HepG2 (cell line): ENCODE measurements at regions not wholly inside any gene's neighbourhood (a gene's known extent, or its start where the extent isn't known, plus 50 kb on each side); places are given as distances from the start of the nearest gene placed in this dataset.
A peak's percentile ranks its signal among the peaks of the same experiment; 100 is the strongest.

Experiments
- ATAC-seq: fragments of 200-7000 bp; cut with Tn5 transposase; 3 replicates; pipeline ENCODE4 v1.9.1; 2020; ENCODE audit warnings: mild to moderate bottlenecking, moderate library complexity
- BruUV-seq: library from RNA; stranded (reverse); fragments of 400-500 nt; replicated peaks from 2 replicates; lab custom pipeline; 2021; lab: Mats Ljungman, UMichigan
- CTCF ChIA-PET: fragments of 300-600 bp; formaldehyde crosslinking; extraction: SDS; loops from one replicate; lab custom pipeline; 2021; ENCODE audit warnings: low total read pairs, inconsistent platforms, low intra/inter-chr PET ratio; lab: Yijun Ruan, JAX
- POLR2A ChIA-PET: fragments of 350-600 bp; sonication (Branson Sonifier 250); formaldehyde crosslinking; loops from one replicate; lab custom pipeline; 2020; ENCODE audit warnings: antibody characterized with exemption, inconsistent platforms; lab: Yijun Ruan, JAX
- DNase-seq: peaks from one replicate; pipeline ENCODE4 v3.0.0-alpha.2; 2015; ENCODE audit warnings: low spot score
- FAIRE-seq: peaks from 3 replicates; lab custom pipeline; 2011; peaks lifted over from hg19 to GRCh38; lab: Jason Lieb, UNC
- H2AFZ ChIP-seq: one replicate; pipeline ENCODE4 v1.6.1; 2011; ENCODE audit warnings: low read length, inconsistent platforms
- H3K27ac ChIP-seq: fragments of 300-600 bp; 3 replicates; pipeline ENCODE4 v1.8.0; 2011; ENCODE audit warnings: mixed run types, mild to moderate bottlenecking, mixed read lengths, low read length, inconsistent platforms; ENCODE audit not compliant: insufficient read depth; ENCODE audit errors: extremely low read length
- H3K27me3 ChIP-seq, 2 experiments: fragments of 200-600 bp in 1 of 2; 2 replicates in 1 of 2; 3 replicates in 1 of 2; pipeline versions ENCODE4 v1.6.0 to v1.8.0; 2011; ENCODE audit warnings: low read length in 2 of 2, mild to moderate bottlenecking in 2 of 2, moderate library complexity in 2 of 2, inconsistent platforms in 1 of 2; ENCODE audit not compliant: insufficient read depth in 2 of 2, control insufficient read depth in 1 of 2
- H3K36me3 ChIP-seq, 2 experiments: fragments of 200-600 bp in 1 of 2; replicated peaks in 1 of 2; 2 replicates in 1 of 2; 3 replicates in 1 of 2; pipeline versions ENCODE4 v1.5.1 to v1.8.0; 2011; ENCODE audit warnings: low read length in 2 of 2, inconsistent platforms in 1 of 2; ENCODE audit not compliant: insufficient read depth in 2 of 2, control insufficient read depth in 1 of 2
- H3K4me1 ChIP-seq: 2 replicates; pipeline ENCODE4 v1.5.1; 2012; ENCODE audit warnings: low read length, inconsistent platforms; ENCODE audit not compliant: insufficient read depth
- H3K4me2 ChIP-seq: 2 replicates; pipeline ENCODE4 v1.6.0; 2011; ENCODE audit warnings: low read depth, low read length, inconsistent platforms
- H3K4me3 ChIP-seq, 3 experiments: fragments of 200-600 bp in 1 of 3; sonication (generic), shearing (Covaris generic) in 1 of 3; replicated peaks in 1 of 3; 2 replicates each; pipeline ENCODE4 v1.5.1; 2011 to 2016; ENCODE audit warnings: low read length in 3 of 3, inconsistent platforms in 2 of 3, low read depth in 2 of 3, mild to moderate bottlenecking in 2 of 3, control low read depth in 1 of 3, mixed read lengths in 1 of 3; ENCODE audit not compliant: insufficient read depth in 1 of 3
- H3K79me2 ChIP-seq: one replicate; pipeline ENCODE4 v1.6.1; 2011; ENCODE audit warnings: low read length, inconsistent platforms; ENCODE audit not compliant: insufficient read depth
- H3K9ac ChIP-seq: 2 replicates; pipeline ENCODE4 v1.6.0; 2011; ENCODE audit warnings: mild to moderate bottlenecking, low read depth, low read length, inconsistent platforms; ENCODE audit not compliant: insufficient read depth
- H3K9me3 ChIP-seq: 2 replicates; pipeline ENCODE4 v1.5.1; 2012; ENCODE audit warnings: mild to moderate bottlenecking, low read length
- H4K20me1 ChIP-seq: 2 replicates; pipeline ENCODE4 v1.6.0; 2011; ENCODE audit warnings: inconsistent platforms, mild to moderate bottlenecking, low read length, moderate library complexity; ENCODE audit not compliant: insufficient read depth
- FOXK1 ChIP-seq: sonication (generic); formaldehyde crosslinking; IDR thresholded peaks from 2 replicates; pipeline ENCODE4 v1.4.0; 2020; ENCODE audit warnings: low read depth, missing genetic modification reagents, borderline replicate concordance
- GTF2F1 ChIP-seq: fragments of 150-350 bp; IDR thresholded peaks from 2 replicates; pipeline ENCODE4 v1.6.1; 2014; ENCODE audit warnings: low read length
- KLF12 ChIP-seq: sonication (generic); formaldehyde crosslinking; IDR thresholded peaks from 2 replicates; pipeline ENCODE4 v1.4.0; 2020; ENCODE audit warnings: missing genetic modification reagents, borderline replicate concordance
- MAFF ChIP-seq: IDR thresholded peaks from 2 replicates; pipeline ENCODE4 v1.6.1; 2011; ENCODE audit warnings: low read depth, low read length, improper control_type of control experiment
- MAFK ChIP-seq, 2 experiments: IDR thresholded peaks in 1 of 2; conservative IDR thresholded peaks in 1 of 2; 2 replicates each; pipeline ENCODE4 v1.6.1; 2011; ENCODE audit warnings: improper control_type of control experiment in 2 of 2, low read length in 2 of 2
- NFE2L1 ChIP-seq: sonication (generic); formaldehyde crosslinking; IDR thresholded peaks from 2 replicates; pipeline ENCODE4 v1.4.0; 2020; ENCODE audit warnings: missing genetic modification reagents, mild to moderate bottlenecking, borderline replicate concordance
- SMAD3 ChIP-seq: sonication (generic); formaldehyde crosslinking; IDR thresholded peaks from 2 replicates; pipeline ENCODE4 v1.4.0; 2020; ENCODE audit warnings: missing genetic modification reagents
- SP4 ChIP-seq: sonication (generic); formaldehyde crosslinking; IDR thresholded peaks from 2 replicates; pipeline ENCODE4 v1.8.1; 2023; ENCODE audit warnings: mild to moderate bottlenecking, missing genetic modification reagents
- TBX3 ChIP-seq: fragments of 450-650 bp; IDR thresholded peaks from 2 replicates; pipeline ENCODE4 v1.6.1; 2017; ENCODE audit warnings: antibody characterized with exemption, mild to moderate bottlenecking, inconsistent platforms, borderline replicate concordance
- ZKSCAN1 ChIP-seq: fragments of 150-350 bp; IDR thresholded peaks from 2 replicates; pipeline ENCODE4 v1.6.1; 2014; ENCODE audit warnings: low read length
- ZKSCAN5 ChIP-seq: sonication (generic); formaldehyde crosslinking; IDR thresholded peaks from 2 replicates; pipeline ENCODE4 v1.5.1; 2020; ENCODE audit warnings: mild to moderate bottlenecking, missing genetic modification reagents
- WGBS: methylation state at CpG from one replicate; pipeline ENCODE4 v1.1.6; 2017; ENCODE audit warnings: low lambda C conversion rate; 5-methylcytosine and 5-hydroxymethylcytosine counted together
- in situ Hi-C: cut with HindIII; loops from 2 replicates; pipeline ENCODE4 v1.10.0; 2017; ENCODE audit warnings: low pct_unique_long_range_greater_than_20kb; ENCODE audit not compliant: extremely low pct_ligation_motif_present
- intact Hi-C: fragments of 100-400 bp; cut with micrococcal nuclease; formaldehyde crosslinking; loops from one replicate; pipeline ENCODE4 v1.10.0; 2022; ENCODE audit not compliant: unreplicated experiment
- TF ChIP-seq, protein P1 (sequence below): IDR thresholded peaks from 2 replicates; pipeline ENCODE4 v1.6.1; 2016
- TF ChIP-seq, protein P2 (sequence below): IDR thresholded peaks from 2 replicates; pipeline ENCODE4 v1.6.1; 2018; ENCODE audit warnings: missing genetic modification reagents, mild to moderate bottlenecking, missing compliant biosample characterization
- TF ChIP-seq, protein P3 (sequence below): sonication (generic); formaldehyde crosslinking; IDR thresholded peaks from 2 replicates; pipeline ENCODE4 v1.4.0; 2020; ENCODE audit warnings: missing genetic modification reagents, borderline replicate concordance

DNA sequence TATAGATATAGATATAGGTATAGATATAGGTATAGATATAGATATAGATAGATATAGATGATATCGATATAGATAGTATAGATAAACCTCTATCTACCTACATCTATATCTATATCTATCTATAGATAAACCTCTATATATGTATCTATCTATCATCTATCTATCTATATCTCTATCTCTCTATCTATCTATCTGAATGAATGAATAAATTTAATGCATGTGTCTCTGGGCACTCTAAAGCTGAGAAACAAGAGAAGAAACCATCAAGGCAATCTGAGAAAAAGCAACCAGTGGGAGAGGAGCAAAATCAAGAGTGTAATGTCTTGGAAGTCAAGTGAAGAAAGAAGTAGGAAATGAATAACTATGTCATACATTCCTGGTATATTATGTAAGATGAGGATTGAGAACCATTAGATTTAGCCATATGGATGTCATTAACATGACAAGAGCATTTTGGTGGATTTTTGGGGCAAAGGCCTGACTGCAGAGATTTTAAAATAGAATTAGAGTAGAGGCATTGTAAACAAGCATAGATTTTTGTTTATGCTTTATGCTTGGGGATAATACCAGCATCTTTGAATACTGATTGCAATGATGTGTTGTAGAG, 1262.7 kb upstream of the MIR17HG start (continued):
- TF ChIP-seq KLF12 = no peak

DNA sequence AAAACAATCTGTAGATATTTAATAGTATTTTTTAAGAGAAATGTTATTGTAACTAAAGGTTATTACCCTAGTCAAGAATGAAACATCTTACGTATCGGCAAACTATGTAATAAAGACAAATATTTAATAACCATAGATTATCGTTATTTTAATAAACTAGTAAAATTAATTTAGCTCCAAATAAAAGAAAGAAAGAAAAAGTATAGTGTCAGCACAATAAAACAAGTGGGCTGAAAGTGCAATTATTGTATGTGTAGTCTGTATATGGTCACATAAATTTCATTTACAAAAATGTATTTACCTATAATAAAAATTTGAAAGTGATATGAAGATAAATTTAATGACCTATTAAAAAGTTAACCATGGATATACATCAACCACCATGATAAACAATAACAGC, 1258.4 kb upstream of the MIR17HG start:
- H3K27ac ChIP-seq = no peak overlapping the region
- H3K9ac ChIP-seq = no peak overlapping the region
- no peak overlapping the region for H2AFZ ChIP-seq
- WGBS = 38% methylated on average over 3 of the region's 3 CpGs
- in situ Hi-C loops (no loop called here), intact Hi-C loops (no loop called here)
- FAIRE-seq = no peak
- H3K4me2 ChIP-seq = no peak overlapping the region
- no peak for ATAC-seq
- no peaks in the 10 kb centered on the region for H3K27me3 ChIP-seq
- no peaks in the 10 kb centered on the region for H4K20me1 ChIP-seq
- BruUV-seq = no TSS peak
- H3K79me2 ChIP-seq = no peaks in the 10 kb centered on the region
- no peak for DNase-seq
- TF ChIP-seq TBX3 = no peak
- TF ChIP-seq SP4 (CRISPR knock-in tag) = no peak
- TF ChIP-seq, protein P1, sequence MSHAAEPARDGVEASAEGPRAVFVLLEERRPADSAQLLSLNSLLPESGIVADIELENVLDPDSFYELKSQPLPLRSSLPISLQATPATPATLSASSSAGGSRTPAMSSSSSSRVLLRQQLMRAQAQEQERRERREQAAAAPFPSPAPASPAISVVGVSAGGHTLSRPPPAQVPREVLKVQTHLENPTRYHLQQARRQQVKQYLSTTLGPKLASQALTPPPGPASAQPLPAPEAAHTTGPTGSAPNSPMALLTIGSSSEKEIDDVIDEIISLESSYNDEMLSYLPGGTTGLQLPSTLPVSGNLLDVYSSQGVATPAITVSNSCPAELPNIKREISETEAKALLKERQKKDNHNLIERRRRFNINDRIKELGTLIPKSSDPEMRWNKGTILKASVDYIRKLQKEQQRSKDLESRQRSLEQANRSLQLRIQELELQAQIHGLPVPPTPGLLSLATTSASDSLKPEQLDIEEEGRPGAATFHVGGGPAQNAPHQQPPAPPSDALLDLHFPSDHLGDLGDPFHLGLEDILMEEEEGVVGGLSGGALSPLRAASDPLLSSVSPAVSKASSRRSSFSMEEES = no peak
- TF ChIP-seq MAFK (conservative IDR thresholded peaks at IDR 0.05 in 1 of 2, IDR thresholded peaks at IDR 0.05 in 1 of 2; ENCODE audit: low read length in 2 of 2) = peak in 1 of 2 experiments; percentile 46; a peak in 2 of 4 replicates
- no peak for TF ChIP-seq SMAD3 (CRISPR knock-in tag)
- 0 out of 2 replicates have a peak, but pooled peaks have one; percentile 10 for TF ChIP-seq MAFF
- no peak for TF ChIP-seq GTF2F1
- TF ChIP-seq, protein P2, sequence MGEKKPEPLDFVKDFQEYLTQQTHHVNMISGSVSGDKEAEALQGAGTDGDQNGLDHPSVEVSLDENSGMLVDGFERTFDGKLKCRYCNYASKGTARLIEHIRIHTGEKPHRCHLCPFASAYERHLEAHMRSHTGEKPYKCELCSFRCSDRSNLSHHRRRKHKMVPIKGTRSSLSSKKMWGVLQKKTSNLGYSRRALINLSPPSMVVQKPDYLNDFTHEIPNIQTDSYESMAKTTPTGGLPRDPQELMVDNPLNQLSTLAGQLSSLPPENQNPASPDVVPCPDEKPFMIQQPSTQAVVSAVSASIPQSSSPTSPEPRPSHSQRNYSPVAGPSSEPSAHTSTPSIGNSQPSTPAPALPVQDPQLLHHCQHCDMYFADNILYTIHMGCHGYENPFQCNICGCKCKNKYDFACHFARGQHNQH = no peak
- TF ChIP-seq ZKSCAN5 (CRISPR knock-in tag) = no peak
- TF ChIP-seq NFE2L1 (CRISPR knock-in tag) = no peak
- TF ChIP-seq ZKSCAN1 = no peak
- no peak for TF ChIP-seq FOXK1 (CRISPR knock-in tag)
- TF ChIP-seq, protein P3, sequence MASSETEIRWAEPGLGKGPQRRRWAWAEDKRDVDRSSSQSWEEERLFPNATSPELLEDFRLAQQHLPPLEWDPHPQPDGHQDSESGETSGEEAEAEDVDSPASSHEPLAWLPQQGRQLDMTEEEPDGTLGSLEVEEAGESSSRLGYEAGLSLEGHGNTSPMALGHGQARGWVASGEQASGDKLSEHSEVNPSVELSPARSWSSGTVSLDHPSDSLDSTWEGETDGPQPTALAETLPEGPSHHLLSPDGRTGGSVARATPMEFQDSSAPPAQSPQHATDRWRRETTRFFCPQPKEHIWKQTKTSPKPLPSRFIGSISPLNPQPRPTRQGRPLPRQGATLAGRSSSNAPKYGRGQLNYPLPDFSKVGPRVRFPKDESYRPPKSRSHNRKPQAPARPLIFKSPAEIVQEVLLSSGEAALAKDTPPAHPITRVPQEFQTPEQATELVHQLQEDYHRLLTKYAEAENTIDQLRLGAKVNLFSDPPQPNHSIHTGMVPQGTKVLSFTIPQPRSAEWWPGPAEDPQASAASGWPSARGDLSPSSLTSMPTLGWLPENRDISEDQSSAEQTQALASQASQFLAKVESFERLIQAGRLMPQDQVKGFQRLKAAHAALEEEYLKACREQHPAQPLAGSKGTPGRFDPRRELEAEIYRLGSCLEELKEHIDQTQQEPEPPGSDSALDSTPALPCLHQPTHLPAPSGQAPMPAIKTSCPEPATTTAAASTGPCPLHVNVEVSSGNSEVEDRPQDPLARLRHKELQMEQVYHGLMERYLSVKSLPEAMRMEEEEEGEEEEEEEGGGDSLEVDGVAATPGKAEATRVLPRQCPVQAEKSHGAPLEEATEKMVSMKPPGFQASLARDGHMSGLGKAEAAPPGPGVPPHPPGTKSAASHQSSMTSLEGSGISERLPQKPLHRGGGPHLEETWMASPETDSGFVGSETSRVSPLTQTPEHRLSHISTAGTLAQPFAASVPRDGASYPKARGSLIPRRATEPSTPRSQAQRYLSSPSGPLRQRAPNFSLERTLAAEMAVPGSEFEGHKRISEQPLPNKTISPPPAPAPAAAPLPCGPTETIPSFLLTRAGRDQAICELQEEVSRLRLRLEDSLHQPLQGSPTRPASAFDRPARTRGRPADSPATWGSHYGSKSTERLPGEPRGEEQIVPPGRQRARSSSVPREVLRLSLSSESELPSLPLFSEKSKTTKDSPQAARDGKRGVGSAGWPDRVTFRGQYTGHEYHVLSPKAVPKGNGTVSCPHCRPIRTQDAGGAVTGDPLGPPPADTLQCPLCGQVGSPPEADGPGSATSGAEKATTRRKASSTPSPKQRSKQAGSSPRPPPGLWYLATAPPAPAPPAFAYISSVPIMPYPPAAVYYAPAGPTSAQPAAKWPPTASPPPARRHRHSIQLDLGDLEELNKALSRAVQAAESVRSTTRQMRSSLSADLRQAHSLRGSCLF (CRISPR knock-in tag) = no peak
- H3K36me3 ChIP-seq = no peaks in the 10 kb centered on the region
- ChIA-PET CTCF (no interaction called here), POLR2A (no interaction called here)
- H3K9me3 ChIP-seq = peaks cover 5% of the 10 kb centered on the region
- H3K4me3 ChIP-seq = no peak overlapping the region
- H3K4me1 ChIP-seq = no peaks in the 10 kb centered on the region
